T-cell (primary cell): ENCODE measurements at regions not wholly inside any gene's neighbourhood (a gene's known extent, or its start where the extent isn't known, plus 50 kb on each side); places are given as distances from the start of the nearest gene placed in this dataset.

ENCODE experiments used
- ATAC-seq, 4 experiments: fragments of 200-7000 bp in 3 of 4; fragments of 150-1000 bp in 1 of 4; cut with Tn5 transposase; replicated peaks in 1 of 4; 1 replicate in 3 of 4; 2 replicates in 1 of 4; pipeline ENCODE4 v1.10.0; 2021; ENCODE audit warnings: moderate library complexity in 3 of 4, mild to moderate bottlenecking in 2 of 4, moderate number of reproducible peaks in 1 of 4
- CTCF ChIA-PET, 2 donors: fragments of 300-600 bp; sonication (Branson Sonifier 250); formaldehyde crosslinking; loops; one replicate each; lab custom pipeline; 2022; ENCODE audit warnings: antibody characterized with exemption in 2 of 2; lab: Charles Lee
- POLR2A ChIA-PET, 2 donors: fragments of 300-600 bp; sonication (Branson Sonifier 250); formaldehyde crosslinking; loops; one replicate each; lab custom pipeline; 2022; ENCODE audit warnings: antibody characterized with exemption in 2 of 2; lab: Charles Lee
- DNase-seq, 35 experiments: peaks; one replicate each; pipeline versions ENCODE4 v3.0.0 to v3.0.0-alpha.2; 2013 to 2023
- H3K27ac ChIP-seq: one replicate; pipeline ENCODE4 v1.5.1; 2013; ENCODE audit warnings: low read length
- H3K27me3 ChIP-seq, 2 experiments: replicated peaks in 1 of 2; 1 replicate in 1 of 2; 2 replicates in 1 of 2; pipeline versions ENCODE4 v1.6.1 to v1.7.0; 2013; ENCODE audit warnings: low read length in 1 of 2, mixed read lengths in 1 of 2; ENCODE audit not compliant: control insufficient read depth in 2 of 2, insufficient read depth in 2 of 2; ENCODE audit errors: extremely low read depth in 1 of 2
- H3K36me3 ChIP-seq, 2 donors: 1 replicate in 1 of 2; 2 replicates in 1 of 2; pipeline versions ENCODE4 v1.6.1 to v1.7.0; 2013; ENCODE audit warnings: low read length in 1 of 2; ENCODE audit not compliant: control insufficient read depth in 2 of 2, insufficient read depth in 1 of 2; ENCODE audit errors: extremely low read depth in 1 of 2
- H3K4me1 ChIP-seq, 2 experiments: 1 replicate in 1 of 2; 2 replicates in 1 of 2; pipeline versions ENCODE4 v1.6.1 to v1.7.0; 2013; ENCODE audit warnings: low read length in 2 of 2, mixed read lengths in 1 of 2; ENCODE audit not compliant: insufficient read depth in 2 of 2, control insufficient read depth in 1 of 2; ENCODE audit errors: extremely low read depth in 1 of 2
- H3K4me3 ChIP-seq, 2 donors: 1 replicate in 1 of 2; 2 replicates in 1 of 2; pipeline versions ENCODE4 v1.5.1 to v1.7.0; 2013; ENCODE audit warnings: mild to moderate bottlenecking in 2 of 2, low read length in 1 of 2, moderate library complexity in 1 of 2; ENCODE audit not compliant: control insufficient read depth in 1 of 2; ENCODE audit errors: extremely low read depth in 1 of 2
- H3K9me3 ChIP-seq: 2 replicates; pipeline ENCODE4 v1.7.0; 2013
- H3K27ac Mint-ChIP-seq, 2 donors: one replicate each; pipeline ENCODE4 v1.8.0; 2020 to 2021; ENCODE audit warnings: mild to moderate bottlenecking in 2 of 2, mixed read lengths in 2 of 2
- H3K27me3 Mint-ChIP-seq, 2 donors: one replicate each; pipeline ENCODE4 v1.8.0; 2021 to 2022; ENCODE audit warnings: mixed read lengths in 2 of 2
- H3K36me3 Mint-ChIP-seq: one replicate; pipeline ENCODE4 v1.8.0; 2021; ENCODE audit warnings: mixed read lengths
- H3K4me1 Mint-ChIP-seq, 3 donors: one replicate each; pipeline ENCODE4 v1.8.0; 2020 to 2022; ENCODE audit warnings: mixed read lengths in 3 of 3, mild to moderate bottlenecking in 1 of 3
- H3K4me3 Mint-ChIP-seq, 3 donors: one replicate each; pipeline ENCODE4 v1.8.0; 2020 to 2022; ENCODE audit warnings: mild to moderate bottlenecking in 3 of 3, mixed read lengths in 3 of 3, moderate library complexity in 3 of 3
- H3K9me3 Mint-ChIP-seq, 3 donors: one replicate each; pipeline ENCODE4 v1.8.0; 2020 to 2022; ENCODE audit warnings: mixed read lengths in 3 of 3
- WGBS: methylation state at CpG from one replicate; pipeline ENCODE4 v1.1.5; 2013; ENCODE audit warnings: missing lambda C conversion rate; ENCODE audit not compliant: insufficient coverage; 5-methylcytosine and 5-hydroxymethylcytosine counted together

GRCh38 chr5:152193391-152194107 lies 211.5 kb downstream of the NMUR2 start:
- H3K36me3 ChIP-seq, result no peaks in the 10 kb centered on the region

GRCh38 chr5:152188251-152188650 lies 216.8 kb downstream of the NMUR2 start:
- no peak overlapping the region for H3K4me3 Mint-ChIP-seq
- no peaks in the 10 kb centered on the region for H3K4me1 Mint-ChIP-seq
- ChIA-PET CTCF (no interaction called here), POLR2A (no interaction called here)
- Histone ChIP-seq H3K9me3 (no peaks in the 10 kb centered on the region), H3K4me3 (no peak overlapping the region), H3K27ac (no peak overlapping the region), H3K36me3 (no peaks in the 10 kb centered on the region), H3K27me3 (no peaks in the 10 kb centered on the region), H3K4me1 (no peaks in the 10 kb centered on the region)
- no peak for ATAC-seq
- no peaks in the 10 kb centered on the region for H3K36me3 Mint-ChIP-seq
- H3K9me3 Mint-ChIP-seq, result peaks cover 11 to 20% (median 12%) of the 10 kb centered on the region in 3 donors
- no peak overlapping the region for H3K27ac Mint-ChIP-seq
- DNase-seq, result no peak
- peaks cover 5% of the 10 kb centered on the region in 2 donors for H3K27me3 Mint-ChIP-seq

More at GRCh38 chr5:152193391-152194107, 211.5 kb downstream of the NMUR2 start:
- ChIA-PET POLR2A (interaction anchor here in 1 of 2 donors (0.7 kb wide), 1 partner anchor 101 kb away, joined by 10 read pairs; no protein-coding TSS in a partner anchor), CTCF (no interaction called here)
- Mint-ChIP-seq H3K9me3 (peaks cover 15 to 19% (median 15%) of the 10 kb centered on the region in 3 donors), H3K36me3 (no peaks in the 10 kb centered on the region), H3K4me1 (no peaks in the 10 kb centered on the region), H3K27me3 (peaks cover 10 to 13% of the 10 kb centered on the region in 2 donors), H3K4me3 (no peak overlapping the region), H3K27ac (no peak overlapping the region)
- no peaks in the 10 kb centered on the region for H3K4me1 ChIP-seq
- ATAC-seq (no peak), DNase-seq (no peak)
- no peak overlapping the region for H3K4me3 ChIP-seq
- H3K27ac ChIP-seq, result no peak overlapping the region
- no peaks in the 10 kb centered on the region for H3K27me3 ChIP-seq
- H3K9me3 ChIP-seq, result no peaks in the 10 kb centered on the region

- Histone ChIP-seq H3K4me1 (no peaks in the 10 kb centered on the region), H3K9me3 (no peaks in the 10 kb centered on the region), H3K36me3 (no peaks in the 10 kb centered on the region), H3K4me3 (no peak overlapping the region), H3K27ac (no peak overlapping the region), H3K27me3 (no peaks in the 10 kb centered on the region)
- DNase-seq (no peak), ATAC-seq (no peak)
- no peak overlapping the region for H3K4me3 Mint-ChIP-seq
- ChIA-PET POLR2A (no interaction called here), CTCF (no interaction called here)
- peaks cover under 1 to 5% of the 10 kb centered on the region in 2 donors for H3K27me3 Mint-ChIP-seq
- no peaks in the 10 kb centered on the region for H3K4me1 Mint-ChIP-seq
- no peak overlapping the region for H3K27ac Mint-ChIP-seq
- H3K36me3 Mint-ChIP-seq, result no peaks in the 10 kb centered on the region
- peaks cover 6 to 15% (median 6%) of the 10 kb centered on the region in 3 donors for H3K9me3 Mint-ChIP-seq
Observed at GRCh38 chr5:152187668-152188067, 217.4 kb downstream of the NMUR2 start.

GRCh38 chr5:152185547-152186245 lies 219.4 kb downstream of the NMUR2 start:
- no peak overlapping the region for H3K27ac ChIP-seq

GRCh38 chr5:152184266-152184665 lies 220.8 kb downstream of the NMUR2 start:
- ChIA-PET POLR2A (no interaction called here), CTCF (no interaction called here)
- Histone ChIP-seq H3K27ac (no peak overlapping the region), H3K27me3 (no peaks in the 10 kb centered on the region), H3K9me3 (no peaks in the 10 kb centered on the region), H3K4me3 (no peak overlapping the region), H3K36me3 (no peaks in the 10 kb centered on the region), H3K4me1 (no peaks in the 10 kb centered on the region)
- no peaks in the 10 kb centered on the region for H3K36me3 Mint-ChIP-seq
- H3K27me3 Mint-ChIP-seq, result peaks cover 0 to 5% of the 10 kb centered on the region in 2 donors
- no CpG with 5 or more reads among the region's 2 CpGs for WGBS
- ATAC-seq (no peak), DNase-seq (no peak)
- no peak overlapping the region for H3K4me3 Mint-ChIP-seq
- peaks cover 4 to 15% (median 11%) of the 10 kb centered on the region in 3 donors for H3K9me3 Mint-ChIP-seq
- H3K4me1 Mint-ChIP-seq, result no peaks in the 10 kb centered on the region
- H3K27ac Mint-ChIP-seq, result no peak overlapping the region

More at GRCh38 chr5:152185547-152186245, 219.4 kb downstream of the NMUR2 start:
- 33% methylated on average over 3 of the region's 9 CpGs for WGBS
- ChIA-PET CTCF (no interaction called here), POLR2A (no interaction called here)
- Mint-ChIP-seq H3K4me3 (no peak overlapping the region), H3K4me1 (no peaks in the 10 kb centered on the region), H3K27ac (no peak overlapping the region), H3K36me3 (no peaks in the 10 kb centered on the region), H3K27me3 (peaks cover 0 to 5% of the 10 kb centered on the region in 2 donors), H3K9me3 (peaks cover 0 to 15% (median 7%) of the 10 kb centered on the region in 3 donors)
- no peaks in the 10 kb centered on the region for H3K4me1 ChIP-seq
- no peaks in the 10 kb centered on the region for H3K36me3 ChIP-seq
- ATAC-seq (no peak), DNase-seq (no peak)
- H3K9me3 ChIP-seq, result no peaks in the 10 kb centered on the region
- no peak overlapping the region for H3K4me3 ChIP-seq
- H3K27me3 ChIP-seq, result no peaks in the 10 kb centered on the region

- 100% methylated on average over 1 of the region's 3 CpGs for WGBS
Observed at GRCh38 chr5:152181461-152181860, 223.6 kb downstream of the NMUR2 start.

More at GRCh38 chr5:152181461-152181860, 223.6 kb downstream of the NMUR2 start:
- POLR2A ChIA-PET, result interaction anchor here in 1 of 2 donors (0.6 kb wide), 1 partner anchor 231 kb away, joined by 4 read pairs; no protein-coding TSS in a partner anchor
- Mint-ChIP-seq H3K27me3 (peaks cover 6 to 9% of the 10 kb centered on the region in 2 donors), H3K4me1 (no peaks in the 10 kb centered on the region), H3K27ac (no peak overlapping the region), H3K4me3 (no peak overlapping the region), H3K36me3 (no peaks in the 10 kb centered on the region), H3K9me3 (peaks cover 6 to 16% (median 8%) of the 10 kb centered on the region in 3 donors)
- no peak overlapping the region for H3K27ac ChIP-seq
- H3K4me1 ChIP-seq, result no peaks in the 10 kb centered on the region
- no peak for ATAC-seq
- no peaks in the 10 kb centered on the region for H3K9me3 ChIP-seq
- no peak for DNase-seq
- H3K36me3 ChIP-seq, result no peaks in the 10 kb centered on the region
- H3K4me3 ChIP-seq, result no peak overlapping the region
- no peaks in the 10 kb centered on the region for H3K27me3 ChIP-seq
- CTCF ChIA-PET, result no interaction called here
